CD4-positive, alpha-beta T cell treated with Interleukin-4 for 1 hour (primary cell): ENCODE measurements at regions not wholly inside any gene's neighbourhood (a gene's known extent, or its start where the extent isn't known, plus 50 kb on each side); places are given as distances from the start of the nearest gene placed in this dataset.

Source experiments
- DNase-seq, 2 donors: peaks; one replicate each; pipeline ENCODE4 v3.0.0-alpha.2; 2020 to 2022

DNA sequence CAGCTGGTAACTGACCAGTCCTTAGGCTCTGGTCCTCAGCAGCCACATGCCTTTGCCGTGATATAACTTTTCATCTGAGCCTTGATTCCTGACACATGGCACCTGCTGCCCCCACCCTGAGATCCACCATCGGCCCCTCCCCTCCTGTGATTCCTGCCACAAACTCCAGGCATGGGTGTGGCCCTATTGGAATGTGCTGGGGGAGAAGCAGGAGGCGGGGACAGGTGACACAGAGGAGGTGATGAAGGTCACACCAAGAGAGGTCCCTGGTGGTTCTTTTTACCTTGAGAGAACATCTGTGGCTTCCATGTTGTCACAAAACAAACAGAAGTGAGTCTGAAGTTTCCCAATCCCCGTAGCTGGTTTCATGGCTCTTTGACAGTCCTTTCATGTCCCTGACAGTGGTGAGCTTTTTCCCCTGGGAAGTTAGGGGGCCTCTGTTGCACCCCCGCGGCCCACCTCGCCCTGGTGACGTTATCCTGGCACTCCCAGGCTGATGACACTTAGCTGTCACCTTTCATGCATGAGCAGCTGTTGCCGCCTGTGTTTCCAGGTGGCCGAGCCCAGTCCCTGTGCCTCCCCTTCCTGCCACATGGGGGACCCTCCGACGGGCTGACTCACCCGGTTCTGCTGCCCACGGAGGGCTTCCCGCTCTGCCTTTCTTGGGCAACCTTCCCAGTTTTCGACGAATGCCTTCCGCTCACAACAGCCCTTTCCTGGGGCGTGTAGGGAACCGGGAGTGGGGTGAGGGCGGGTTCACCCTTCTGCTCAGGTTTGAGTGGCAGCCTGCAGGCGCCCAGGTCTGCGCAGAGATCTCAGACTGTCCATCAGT is 66.3 kb upstream of the GLI2 start:
- DNase-seq, result no peak

DNA sequence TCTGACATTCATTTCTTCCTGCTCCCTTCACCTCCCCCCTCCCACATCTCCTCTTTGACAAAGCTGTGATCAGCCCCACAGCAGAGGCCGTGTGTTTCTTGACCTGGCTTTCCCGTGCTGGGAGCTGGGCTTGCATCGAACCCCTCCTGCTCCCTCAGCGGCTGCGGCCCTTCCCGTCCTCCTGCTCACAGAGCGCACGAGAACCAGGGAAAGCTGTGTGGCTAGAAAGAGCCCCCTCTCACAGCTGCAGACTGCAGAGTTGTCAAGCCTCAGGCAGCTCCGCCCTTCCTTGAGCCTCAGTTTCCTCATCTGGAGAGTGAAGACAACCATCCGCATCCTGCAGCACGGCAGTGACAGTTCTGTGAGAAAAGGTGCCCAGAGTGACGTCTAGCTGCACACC is 65.7 kb upstream of the GLI2 start:
- DNase-seq, result no peak

DNA sequence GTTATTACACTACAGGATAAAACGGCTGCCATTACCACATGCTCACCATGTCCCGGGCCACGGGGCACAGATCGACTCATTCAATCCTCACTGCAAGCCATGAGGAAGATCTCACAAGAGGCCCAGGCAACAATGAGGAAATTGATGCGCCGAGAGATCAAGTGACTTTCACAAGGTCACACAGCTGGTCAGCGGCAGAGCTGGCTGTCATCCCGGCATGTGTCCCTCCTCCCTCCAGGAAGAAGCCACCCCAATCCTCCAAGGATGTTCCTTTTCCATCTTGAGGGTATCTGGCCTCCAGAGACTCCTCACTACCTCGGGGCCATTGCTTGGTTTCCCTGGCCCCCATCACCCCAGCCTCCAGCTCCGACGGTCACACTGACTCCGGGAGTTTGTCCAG is 65.3 kb upstream of the GLI2 start:
- no peak for DNase-seq

DNA sequence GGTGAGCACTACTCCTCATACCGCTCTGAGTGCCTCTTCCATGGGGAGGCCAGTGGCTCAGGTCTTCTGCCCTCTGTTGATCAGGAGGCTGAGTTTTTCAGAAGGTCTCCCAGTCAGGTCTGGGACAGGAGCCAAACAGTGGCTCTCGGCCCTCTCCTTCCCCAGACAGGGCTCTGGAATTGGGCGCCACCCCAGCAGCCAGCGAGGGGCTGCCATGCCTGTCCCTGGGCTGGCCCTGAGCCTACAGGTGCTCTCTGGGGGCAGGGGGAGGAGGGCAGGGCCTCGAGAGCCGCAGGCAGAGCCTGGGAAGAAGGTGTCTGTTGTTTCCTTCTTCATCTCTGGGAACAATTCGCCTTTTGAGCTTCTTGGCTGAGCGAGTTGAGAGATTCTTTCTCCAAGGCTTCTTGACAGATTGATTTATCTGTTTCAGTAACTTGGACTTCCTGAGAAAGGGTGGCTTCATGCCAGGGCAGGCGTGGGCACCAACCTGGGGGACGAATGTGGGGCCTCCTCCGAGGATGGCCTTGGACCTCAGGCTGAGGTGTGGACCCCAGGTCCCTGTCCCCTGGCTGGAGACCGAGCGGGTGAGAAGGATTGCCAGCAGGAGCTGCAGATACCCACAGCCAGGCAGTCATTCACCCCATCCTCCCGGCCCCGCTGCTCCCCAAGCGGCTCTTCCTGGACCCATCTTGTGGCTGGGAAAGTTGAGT is 64.7 kb upstream of the GLI2 start:
- no peak for DNase-seq

DNA sequence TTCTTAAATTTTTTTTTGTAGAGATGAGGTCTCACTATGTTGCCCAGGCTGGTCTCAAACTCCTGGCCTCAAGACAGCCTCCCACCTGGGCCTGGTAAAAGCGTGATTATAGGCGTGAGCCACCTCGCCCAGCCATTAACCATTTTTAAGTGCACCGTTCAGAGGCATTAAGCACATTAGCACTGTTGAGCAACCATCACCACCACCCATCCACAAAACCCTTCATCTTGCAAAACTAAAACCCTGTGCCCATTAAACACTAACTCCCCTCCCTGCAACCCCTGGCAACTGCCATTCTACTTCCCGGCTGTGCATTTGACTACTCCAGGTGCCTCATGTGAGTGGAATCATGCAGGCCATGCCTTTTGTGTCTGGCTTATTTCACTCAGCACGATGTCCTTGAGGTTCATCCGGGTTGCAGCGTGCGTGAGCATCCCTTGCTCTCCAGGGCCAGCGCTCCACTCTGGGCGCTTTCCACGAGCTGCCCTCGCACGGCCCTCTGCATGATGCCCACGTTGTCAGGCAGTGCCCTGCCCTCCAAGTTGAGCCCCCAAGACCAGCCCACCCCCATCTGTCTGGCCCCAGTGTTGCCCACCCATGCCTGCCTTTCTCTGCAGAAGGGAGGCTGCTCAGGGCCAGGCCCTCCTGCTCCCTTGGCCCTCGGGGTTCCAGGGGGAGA is 63.0 kb upstream of the GLI2 start:
- DNase-seq, result no peak

DNA sequence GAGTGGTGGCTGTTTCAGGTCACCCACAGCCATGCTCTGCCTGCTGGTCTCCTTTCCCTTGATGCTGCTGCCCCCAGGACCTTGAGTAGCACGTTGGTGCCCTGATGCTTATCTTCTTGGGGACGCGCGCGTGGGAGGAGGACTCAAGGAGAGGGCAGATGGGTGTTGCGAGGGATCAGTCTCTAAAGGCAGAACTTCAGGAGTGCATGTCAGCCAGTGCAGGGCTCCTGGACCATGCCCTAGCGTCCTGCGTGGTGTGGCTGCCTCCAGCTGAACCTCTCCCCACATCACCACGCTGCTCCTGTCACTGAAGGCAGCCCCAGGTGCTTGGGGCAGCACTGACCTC is 62.5 kb upstream of the GLI2 start:
- DNase-seq, result no peak

DNA sequence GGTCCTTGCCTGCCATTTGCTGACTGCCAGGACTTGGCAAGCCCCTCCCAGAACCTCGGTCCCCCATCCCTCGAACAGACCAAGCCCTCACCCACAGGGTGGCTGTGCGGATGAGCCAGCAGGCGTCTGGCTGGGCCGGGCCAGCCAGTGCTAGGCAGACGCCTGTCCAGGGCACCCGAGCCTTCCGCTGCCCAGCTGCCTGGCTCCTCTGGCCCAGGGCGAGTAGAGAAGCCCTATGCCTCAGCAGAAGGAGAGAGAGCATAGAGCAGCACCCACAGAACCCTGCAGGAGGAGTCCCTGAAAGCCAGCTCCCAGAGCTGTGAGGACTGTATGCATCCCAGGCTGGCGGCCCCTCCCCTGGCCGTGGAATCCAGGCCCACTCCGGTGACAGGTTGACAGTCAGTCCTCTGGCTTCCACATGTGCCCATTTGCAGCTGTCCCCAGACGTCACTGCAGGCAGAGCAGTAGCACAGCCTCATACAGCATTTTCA is 62.1 kb upstream of the GLI2 start:
- no peak for DNase-seq

DNA sequence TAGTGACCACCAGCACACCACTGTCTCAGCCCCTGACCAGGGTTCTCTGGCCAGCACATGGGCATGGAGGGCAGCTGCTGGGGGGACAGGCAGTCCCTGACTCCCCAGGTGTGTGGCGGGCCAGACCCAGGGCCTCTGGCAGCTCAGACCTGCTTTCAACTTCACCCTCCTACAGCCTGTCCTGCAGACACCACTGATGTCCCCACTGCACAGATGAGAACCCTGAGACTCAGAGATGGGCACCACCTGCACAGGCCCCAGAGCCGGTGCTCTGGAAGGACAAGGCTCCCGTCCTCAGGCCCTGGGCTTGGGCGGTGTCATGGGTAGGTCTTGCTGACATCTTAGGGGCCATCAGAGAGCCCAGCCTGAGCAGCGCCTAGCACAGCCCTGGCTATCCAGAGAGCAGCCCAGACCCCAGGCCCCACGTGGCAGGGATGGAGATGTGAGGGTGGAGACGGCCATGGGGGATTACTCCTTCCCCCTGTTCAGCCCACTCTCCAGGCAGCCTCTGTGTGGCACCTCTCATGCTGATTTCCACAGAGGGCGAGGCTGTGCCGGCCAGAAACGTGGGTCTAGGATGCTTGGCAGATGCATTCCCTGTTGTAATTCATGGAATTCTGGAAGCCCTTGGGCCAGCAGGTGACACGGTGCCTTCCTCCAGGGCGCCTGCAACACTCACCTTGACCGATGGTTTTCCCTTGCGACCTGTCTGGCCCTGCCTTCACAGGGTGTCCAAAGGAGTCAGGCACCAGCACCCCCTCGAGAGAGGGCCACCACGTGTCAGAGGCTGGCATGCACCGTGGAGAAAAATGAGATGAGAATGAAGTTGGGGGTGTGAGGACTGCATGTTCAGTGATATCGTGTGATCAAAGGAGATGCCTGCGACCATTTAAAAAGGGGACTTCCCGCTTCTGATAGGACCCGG is 61.2 kb upstream of the GLI2 start:
- no peak for DNase-seq

DNA sequence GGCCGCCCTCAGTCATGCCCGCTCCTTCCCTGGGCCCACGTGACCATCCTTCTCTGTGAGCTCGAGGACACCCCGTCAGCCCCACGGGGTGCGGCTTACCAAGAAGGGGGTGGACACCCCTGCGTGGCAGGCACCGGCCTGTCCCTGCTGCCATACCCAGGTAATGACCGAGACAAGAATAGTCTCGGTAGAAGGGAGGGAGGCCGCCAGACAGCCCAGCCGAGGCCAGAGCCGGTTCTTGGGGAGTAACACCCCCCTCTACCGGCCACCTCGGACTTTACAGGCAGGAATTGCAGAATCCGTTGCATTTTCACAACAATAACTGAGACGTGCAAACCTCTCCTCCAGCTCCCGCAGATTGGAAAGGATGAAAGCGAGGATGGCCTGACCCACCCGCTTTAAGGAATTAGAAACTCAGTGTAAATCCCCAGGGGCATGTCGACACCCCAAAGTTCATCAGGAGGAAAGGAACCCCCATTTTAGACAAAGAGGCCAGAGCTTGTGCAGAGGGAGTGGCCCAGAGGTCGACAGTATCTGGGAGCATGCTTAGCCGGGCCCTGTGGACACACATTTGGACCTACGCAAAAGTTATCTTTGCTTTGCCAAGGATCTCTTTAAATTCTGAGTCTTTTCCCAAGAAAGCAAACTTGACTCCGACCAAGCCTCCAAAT is 60.1 kb upstream of the GLI2 start:
- DNase-seq, result peak in 1 of 2 donors; percentile 23

DNA sequence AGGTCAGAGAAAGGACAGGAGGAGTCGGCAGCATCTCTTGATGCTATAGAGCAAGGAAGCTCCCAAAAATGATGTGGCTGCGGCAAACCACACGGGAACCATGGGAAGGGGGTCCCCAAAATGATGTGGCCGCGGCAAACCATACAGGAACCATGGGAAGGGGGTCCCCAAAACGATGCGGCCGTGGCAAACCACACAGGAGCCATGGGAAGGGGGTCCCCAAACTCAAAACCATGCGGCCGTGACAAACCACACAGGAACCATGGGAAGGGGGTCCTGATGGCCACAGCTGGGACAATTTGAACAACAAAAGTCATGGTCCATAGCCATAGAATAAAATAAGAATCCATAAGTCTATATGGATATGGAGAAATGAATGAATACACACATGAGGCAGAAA is 58.4 kb upstream of the GLI2 start:
- DNase-seq, result no peak

DNA sequence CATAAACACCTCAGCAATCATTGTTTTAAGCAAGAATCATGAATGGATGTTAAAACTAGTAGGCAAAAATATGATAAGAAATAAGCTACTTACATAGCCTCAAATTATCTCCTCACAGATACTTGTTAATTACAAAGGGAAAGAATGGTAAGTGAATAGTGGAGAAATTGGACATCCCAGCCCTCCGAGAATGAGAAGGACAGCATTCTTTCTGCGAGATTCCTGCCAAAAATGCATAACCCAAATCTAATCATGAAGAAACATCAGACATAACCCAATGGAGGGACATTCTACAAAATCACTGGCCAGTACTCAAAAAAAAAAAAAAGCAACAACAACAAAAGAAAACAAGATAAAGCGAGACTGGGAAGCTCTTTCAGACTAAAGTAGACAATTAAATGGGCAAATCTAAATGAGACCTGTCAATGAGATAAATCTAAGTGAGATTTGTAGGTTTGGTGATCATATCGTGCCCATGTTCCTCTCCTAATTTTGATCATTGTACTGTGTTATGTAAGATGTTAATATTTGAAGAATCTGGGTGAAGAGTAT is 57.9 kb upstream of the GLI2 start:
- DNase-seq, result no peak

DNA sequence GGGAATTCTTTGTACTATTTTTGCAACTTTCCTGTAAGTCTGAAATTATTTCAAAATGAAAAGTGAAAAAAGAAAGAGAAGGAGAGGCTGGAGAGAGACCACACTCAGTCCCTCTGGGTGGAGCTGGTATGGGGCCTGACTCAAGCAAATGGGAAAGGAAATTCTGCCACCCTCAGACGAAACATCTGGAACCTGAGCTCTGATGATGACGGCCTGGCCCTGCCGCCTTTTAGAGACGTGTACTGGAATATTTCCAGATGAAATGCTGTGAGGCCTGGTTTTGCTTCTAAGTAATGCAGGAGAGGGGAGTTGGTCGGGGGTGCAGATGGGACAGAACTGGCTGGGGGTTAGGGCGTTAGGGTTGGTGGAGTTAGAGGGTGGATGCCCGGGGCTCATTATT is 57.4 kb upstream of the GLI2 start:
- DNase-seq, result no peak

DNA sequence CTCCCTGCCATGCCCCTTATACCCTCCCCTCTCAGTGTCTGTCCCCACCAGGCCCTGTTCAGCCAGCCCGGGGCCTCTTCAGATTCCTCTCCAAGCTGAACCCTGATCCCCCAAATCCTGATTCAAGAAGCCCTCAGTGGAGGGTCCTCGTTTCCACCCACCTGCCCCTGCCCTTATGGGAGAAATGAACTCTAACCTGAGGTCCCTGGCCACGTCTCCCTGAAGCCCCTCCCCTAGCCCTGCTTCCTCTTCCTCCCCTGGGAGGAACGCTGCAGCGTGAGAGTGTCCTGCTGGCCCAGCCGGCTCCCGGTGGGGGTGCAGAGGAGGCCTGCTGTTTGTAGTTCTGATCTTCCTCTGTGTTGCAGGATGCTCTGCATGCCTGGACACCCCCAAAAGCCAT is 56.7 kb upstream of the GLI2 start:
- DNase-seq, result no peak

DNA sequence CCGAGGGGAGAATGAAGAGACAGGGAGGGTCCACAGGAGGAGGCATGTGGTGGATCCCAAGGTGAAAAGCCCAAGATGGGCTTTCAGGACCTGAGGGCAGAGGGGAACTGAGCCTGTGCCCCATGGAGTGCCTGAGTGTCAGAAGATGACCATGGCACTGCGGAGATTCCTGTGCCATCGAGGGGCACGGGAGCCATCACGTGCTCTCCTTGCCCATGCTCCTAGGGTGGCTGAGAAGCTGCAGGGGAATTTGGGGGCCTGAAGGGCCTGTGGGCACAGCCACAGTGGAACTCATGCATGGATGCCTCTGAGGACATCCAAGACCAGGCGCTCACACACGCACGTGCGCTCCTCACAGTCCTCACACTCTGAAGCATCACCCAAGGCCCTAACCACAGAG is 56.1 kb upstream of the GLI2 start:
- no peak for DNase-seq

DNA sequence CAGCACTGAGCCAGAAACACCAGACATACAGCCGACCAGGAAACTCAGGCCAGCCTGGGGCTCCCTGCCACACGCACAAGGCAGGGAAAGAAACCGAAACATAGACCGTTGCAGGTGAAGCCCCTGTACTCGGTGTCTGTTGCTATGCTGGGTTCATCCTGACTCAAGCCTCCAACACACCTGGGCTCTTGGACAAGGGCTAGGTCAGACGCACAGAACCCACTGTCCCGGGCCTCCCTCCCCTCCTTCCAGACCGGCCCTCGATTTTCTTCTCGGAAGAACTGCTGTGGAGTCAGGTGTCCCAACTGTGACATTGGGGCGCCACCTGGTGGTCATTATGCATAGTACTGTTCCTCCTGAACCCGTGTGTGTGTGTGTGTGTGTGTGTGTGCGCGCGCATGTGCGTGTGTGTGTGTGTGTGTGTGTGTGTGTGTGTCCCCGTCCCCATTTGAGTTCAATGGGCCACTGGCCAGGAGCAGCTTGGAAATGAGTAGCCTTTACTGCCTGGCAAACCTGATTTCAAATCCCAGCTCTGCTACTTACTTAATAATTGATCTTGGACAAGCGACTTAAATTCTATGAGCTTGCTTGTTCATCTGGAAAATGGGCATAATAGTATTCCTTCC is 55.4 kb upstream of the GLI2 start:
- DNase-seq, result peak; percentile 62 to 63

DNA sequence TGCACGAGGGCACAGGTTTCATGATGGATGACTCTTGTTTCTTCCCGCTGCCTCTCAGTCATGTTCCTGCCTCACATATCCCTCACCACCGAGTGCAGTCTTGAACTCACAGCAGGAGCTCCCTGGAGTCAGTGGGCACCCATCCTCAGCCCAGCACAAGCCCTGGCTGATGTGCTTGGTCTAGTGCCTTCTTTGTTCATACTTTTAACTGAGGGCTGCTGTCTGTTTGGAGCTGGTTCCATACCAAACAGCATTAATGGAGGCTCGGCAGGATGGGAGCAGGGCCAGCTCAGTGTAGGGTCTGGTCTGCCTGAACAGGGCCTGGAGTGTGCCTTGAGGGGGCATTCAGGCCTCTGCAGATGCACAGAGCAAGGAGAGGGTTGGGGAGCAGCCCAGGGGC is 54.5 kb upstream of the GLI2 start:
- DNase-seq, result no peak

DNA sequence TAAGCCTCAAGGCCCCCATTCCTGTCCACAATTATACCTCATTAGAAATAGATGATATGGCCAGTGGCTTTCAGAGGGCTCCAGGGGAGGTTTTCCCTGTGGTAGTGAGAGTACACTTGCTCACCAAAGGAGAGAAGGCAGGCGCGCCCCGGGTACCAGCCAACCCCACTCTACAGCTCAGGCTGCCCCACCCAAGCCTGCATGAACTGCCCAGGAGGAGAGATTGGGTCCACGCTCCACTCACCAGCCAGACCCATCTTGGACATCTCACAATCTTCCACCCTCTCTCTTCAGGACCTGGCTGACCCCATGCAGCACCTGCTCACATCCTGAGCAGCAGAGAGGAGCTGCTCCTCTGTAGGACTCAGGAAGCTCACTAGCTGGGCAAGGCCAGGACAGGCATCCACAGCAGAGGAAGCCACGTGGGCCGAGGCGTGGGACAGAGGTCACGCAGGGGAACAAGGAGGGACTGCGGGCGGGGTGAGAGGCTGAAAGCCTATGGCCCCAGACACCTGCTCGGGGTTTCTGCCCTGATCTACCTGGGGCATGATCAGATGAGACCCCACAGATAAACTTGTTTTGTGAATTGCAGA is 53.9 kb upstream of the GLI2 start:
- DNase-seq, result no peak

DNA sequence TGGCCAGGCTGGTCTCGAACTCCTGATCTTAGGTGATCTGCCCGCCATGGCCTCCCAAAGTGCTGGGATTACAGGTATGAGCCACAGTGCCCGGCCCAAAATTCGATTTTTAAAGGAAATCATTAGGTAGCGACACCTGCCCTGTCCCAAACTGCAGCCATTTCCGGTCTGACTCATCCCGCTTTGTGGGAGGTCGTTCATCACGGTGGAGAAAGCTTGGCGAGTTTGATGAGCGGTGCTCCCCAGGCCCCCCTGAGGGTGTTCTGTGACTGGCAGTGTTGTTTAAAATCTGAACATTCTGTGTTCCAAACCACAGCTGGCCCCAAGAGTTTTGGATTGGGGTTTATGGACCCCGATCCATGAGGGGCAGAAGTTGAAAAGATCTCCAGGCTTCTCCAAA is 53.0 kb upstream of the GLI2 start:
- no peak for DNase-seq

DNA sequence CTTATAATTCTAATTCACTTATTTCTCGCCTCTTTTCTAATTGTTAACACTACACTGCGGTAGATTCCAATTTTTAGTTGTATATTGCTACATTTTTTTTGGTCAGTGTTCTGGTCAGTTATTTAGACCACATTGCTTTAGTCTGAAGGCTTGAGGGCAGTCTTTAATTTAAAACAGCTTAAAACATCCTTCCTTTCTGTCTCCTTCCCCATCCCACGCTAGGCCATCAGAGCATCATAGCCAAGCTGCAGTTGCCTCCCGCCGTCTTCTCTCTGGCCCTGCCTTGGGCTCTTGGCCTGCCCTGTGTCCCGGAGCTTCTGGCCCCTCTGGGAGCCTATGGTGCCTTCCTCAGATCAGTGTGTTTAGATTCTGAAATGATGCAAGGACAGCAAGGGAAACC is 52.6 kb upstream of the GLI2 start:
- DNase-seq, result no peak

DNA sequence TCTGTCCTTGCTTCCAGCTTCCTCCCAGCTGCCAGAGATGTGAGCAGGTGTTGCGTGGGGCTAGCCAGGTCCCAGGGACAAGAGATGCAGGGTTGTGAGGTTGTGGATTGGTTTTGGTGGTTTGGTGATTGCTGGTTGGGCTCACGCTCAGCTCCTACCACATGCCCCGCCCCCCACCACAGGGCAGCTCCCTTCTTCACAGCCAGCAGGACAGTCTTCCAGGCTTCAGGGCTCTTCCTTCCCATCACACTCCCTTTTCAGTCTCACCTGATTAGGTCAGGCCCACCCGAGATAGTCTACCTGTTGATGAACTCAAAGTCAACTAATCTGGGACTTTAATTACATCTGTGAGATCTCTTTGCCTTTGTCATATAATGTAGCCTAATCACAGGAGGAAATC is 52.0 kb upstream of the GLI2 start:
- no peak for DNase-seq
